HG03025 (cell line): ENCODE measurements at regions not wholly inside any gene's neighbourhood (a gene's known extent, or its start where the extent isn't known, plus 50 kb on each side); places are given as distances from the start of the nearest gene placed in this dataset.

ENCODE experiments used
- ATAC-seq: cut with Tn5 transposase; IDR thresholded peaks from one replicate; pipeline ENCODE4 v1.9.1; 2021; ENCODE audit warnings: mild to moderate bottlenecking, moderate library complexity; ENCODE audit not compliant: unreplicated experiment, low FRiP score

DNA sequence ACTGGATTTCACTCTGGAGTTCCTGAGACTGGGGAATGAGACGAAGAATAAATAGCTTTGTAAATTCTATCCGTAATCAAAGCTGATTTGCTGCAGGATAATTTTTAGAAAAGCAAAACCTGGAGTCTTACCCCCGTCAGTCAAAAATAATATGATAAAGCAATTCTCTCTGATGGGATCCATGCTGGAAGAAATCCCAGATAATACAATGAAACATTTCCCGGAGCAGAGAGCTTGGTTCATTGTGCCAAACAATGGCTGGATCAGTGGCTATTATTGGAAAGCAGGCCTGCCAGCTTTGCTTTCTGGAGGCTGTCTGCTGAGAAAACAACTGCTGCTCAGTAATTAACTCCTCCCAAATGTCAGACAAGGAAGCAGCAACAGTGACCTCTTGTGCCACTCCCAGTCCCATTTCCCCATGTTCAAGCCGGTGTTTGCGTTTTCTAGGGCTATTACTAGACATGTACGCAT lies 609.4 kb upstream of the PCDH15 start:
- ATAC-seq = no peak

- no peak for ATAC-seq
Measured at GRCh38 chr10:55404094-55404493, 603.1 kb upstream of the PCDH15 start.

GRCh38 chr10:55400075-55400849 lies 599.2 kb upstream of the PCDH15 start:
- ATAC-seq = no peak

GRCh38 chr10:55398497-55398882 lies 597.5 kb upstream of the PCDH15 start:
- ATAC-seq = no peak

DNA sequence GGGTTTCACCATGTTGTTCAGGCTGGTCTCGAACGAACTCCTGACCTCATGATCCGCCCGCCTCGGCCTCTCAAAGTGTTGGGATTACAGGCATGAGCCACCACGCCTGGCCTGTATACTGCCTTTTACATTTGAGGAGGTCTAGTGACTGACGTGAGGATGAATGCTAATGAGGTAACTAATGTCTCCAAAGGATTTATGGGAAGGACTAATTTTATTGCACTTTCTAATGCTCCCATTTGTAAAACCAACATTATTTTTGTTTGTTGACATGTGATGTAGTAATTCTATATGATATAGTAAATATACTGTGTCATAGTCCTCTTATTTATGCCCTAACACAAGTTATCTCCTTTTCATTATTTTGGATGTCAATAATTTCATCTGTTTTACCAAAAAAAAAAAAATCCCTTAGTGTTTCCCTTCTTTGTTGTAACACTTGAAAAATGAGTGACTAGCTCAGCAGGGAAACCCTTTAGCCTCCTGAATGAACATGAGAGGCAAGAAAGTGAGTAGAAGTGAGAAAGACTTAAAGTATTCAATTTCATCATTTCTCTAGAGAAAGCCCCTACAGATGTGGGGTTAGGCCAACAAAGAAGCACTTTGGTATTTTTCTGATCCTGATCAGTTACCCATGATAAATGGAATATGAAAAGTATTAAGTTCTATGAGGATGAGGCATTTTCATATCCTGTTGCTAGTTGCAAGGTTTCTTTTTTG lies 596.9 kb upstream of the PCDH15 start:
- ATAC-seq = no peak

DNA sequence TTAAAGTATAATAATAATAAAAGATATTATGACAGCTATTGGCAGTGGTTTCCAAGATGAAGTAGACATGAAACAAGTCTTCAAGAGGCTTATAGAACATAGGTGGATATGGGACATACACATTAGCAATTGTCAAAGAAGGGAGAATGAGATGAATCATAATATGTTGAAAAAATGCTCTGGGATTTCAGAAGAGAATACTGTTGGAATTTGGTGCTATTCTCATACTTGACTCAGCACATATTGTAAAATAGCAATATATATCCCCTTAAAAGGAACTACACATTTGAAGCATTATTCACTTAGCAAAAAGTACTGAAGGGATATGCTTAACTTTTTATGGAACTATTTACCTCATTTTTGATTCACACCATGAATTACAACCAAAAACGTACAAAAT lies 577.2 kb upstream of the PCDH15 start:
- ATAC-seq = no peak

- ATAC-seq = no peak
Measured at GRCh38 chr10:55374917-55375316, 573.9 kb upstream of the PCDH15 start.

- ATAC-seq = no peak
Measured at GRCh38 chr10:55374060-55374459, 573.0 kb upstream of the PCDH15 start.

- ATAC-seq = no peak
Measured at GRCh38 chr10:55369670-55370420, 568.8 kb upstream of the PCDH15 start.

DNA sequence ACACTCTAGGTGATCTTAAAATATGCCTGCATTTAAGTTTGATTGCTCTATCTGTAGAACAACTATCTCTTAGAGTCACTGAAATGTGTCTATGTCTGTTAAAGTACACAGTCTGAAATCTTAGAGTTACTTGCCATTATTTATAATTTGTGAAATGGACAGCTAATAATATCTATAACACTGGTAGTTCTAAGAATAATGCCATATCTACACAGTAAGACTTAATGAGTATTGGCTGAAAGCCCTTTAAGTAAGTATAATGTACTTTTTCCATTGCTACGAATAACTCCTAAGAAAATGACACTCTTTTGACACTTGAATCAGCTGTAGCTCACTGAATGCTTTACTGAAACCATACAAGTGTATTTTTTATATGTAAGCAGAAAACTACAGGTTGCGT lies 567.4 kb upstream of the PCDH15 start:
- ATAC-seq = no peak

DNA sequence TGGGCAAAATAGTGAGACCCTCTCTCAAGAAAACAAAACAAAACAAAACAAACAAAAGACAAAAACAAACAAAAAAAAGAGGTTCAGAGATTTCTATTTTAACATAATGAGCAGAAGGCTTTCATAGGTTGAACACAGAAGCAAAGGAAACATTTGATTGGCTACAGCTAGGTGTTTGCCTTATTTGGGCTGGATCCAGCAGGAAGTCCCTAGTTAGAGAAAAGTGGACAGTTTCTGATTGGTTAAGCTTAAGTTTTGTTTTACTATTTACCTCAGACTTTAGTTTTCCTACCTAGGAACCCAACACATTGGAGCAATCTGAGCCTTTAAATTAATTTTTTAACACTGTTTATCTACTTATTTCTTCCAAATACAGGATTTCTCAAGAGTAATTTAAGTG lies 566.5 kb upstream of the PCDH15 start:
- ATAC-seq = no peak

DNA sequence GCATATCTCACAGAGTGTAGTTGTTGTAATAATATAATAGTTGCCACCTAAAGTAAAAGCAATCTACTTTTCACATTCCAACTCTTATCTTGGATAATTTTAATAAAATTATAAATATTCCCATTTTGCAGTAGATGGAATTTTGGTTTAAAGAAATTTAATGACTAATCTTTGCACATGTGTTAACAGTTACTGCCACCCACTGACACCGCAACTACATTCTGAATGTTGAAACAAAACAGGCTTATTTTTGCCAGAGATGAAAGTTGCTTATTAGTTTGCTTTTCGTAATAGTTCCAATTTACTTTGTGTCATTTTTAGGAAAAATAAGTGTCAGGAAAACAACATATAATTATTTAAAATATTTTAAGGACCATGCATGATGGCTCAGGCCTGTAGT lies 557.5 kb upstream of the PCDH15 start:
- no peak for ATAC-seq

GRCh38 chr10:55353414-55353813 lies 552.4 kb upstream of the PCDH15 start:
- ATAC-seq = no peak

DNA sequence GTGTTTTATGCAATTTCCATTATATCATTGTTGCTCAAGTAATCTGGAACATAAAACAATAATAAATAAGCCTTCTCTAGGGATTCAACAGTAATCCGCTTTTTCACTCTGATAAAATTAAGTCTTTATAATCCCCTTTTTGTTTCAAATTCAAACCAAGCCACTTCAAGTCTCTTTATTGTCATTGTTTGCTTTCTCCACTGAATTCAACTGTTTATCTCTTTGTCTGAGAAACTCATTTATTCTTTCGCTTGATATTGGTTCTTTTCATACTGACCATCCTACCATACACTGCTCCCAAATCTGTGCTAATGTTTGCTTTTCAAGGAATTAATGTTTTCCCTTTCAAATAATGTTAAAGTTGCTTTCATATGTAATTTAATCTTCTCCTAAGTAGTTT lies 550.4 kb upstream of the PCDH15 start:
- no peak for ATAC-seq

GRCh38 chr10:55348534-55348933 lies 547.5 kb upstream of the PCDH15 start:
- ATAC-seq = no peak

DNA sequence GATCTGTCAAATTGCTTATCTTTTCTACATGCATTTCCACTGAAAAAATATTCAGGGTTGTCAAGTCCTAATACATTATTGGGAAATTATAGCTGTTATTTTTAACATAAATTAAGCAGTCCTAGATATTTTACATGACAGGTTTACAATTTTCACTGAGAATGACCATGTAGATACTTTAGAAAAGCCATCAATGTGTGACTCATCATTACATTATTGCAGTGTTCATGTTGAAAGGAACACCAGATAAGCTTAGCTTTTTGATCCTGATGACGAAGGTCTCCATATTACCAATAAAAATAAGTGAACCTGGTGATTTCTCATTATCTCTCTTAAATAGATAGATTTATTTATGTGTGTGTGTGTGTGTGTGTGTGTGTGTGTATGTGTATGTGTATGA lies 529.5 kb upstream of the PCDH15 start:
- no peak for ATAC-seq

DNA sequence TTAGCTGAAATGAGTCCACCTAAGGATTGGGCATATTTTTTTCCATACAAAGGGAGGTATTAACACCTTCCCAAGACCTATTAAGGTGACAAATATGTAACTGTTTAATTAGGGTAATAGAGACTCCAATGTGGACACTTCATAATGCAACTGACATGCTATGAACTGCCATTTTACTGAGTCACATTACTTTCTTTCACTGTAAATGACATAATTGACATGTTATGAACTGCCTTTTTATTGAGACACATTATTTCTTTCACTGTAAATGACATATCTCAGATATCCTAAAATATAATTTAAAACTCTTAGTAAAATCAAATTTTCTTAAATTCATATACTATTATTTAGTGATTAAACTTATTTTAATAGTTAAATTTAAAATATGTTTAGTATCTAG lies 528.8 kb upstream of the PCDH15 start:
- ATAC-seq = no peak

GRCh38 chr10:55320187-55320700 lies 519.2 kb upstream of the PCDH15 start:
- no peak for ATAC-seq

GRCh38 chr10:55311848-55312635 lies 511.0 kb upstream of the PCDH15 start:
- ATAC-seq = no peak

DNA sequence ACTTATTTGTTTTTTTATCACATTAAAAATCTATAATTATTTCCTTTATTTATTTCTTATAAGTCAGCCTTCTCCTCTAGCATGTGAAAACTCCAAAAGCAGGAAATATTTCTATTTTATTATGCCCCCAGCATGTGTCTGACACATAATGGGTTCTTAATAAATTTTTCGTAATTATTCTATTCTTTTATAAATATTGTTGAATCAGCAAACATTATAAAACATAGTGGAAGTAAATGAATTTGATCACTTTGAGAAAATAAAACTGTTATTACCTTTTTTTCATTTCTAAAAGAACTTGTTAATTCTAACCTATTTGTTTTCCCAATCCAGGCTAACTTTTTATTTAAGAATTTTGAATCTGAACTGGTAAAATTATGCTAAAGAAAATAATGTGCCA lies 509.1 kb upstream of the PCDH15 start:
- ATAC-seq = no peak
